ENCODE measurements at regions not wholly inside any gene's neighbourhood (a gene's known extent, or its start where the extent isn't known, plus 50 kb on each side); places are given as distances from the start of the nearest gene placed in this dataset.

DNA sequence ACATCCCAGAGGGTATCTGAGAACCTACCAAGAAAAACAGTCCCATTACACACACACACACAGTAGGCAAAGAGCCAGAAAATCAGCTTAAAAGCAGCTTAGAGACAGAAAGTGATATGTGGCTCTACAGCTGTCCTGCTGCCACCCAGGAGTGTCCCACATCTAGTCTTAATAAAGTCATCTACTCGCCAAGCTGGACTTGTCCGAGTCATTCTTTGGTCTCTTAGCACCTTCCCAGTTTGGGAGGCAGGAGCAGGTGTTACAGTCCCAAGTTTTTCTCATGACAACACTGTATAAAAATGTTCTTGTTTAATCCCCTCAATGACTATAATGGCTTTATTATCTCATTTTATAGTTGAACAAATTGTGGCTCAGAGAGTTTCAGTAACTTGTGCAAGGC is 252.5 kb upstream of the CASK start:
- no peak for TF ChIP-seq EZH2phosphoT487 (IDR thresholded peaks at IDR 0.05; ENCODE audit: insufficient read depth, low read depth)
- TF ChIP-seq EZH2 (IDR thresholded peaks at IDR 0.05; ENCODE audit: insufficient read depth, poor library complexity, severe bottlenecking), result no peak

Measured in GM23248 (cell line).